HG02588 (cell line): ENCODE measurements at regions not wholly inside any gene's neighbourhood (a gene's known extent, or its start where the extent isn't known, plus 50 kb on each side); places are given as distances from the start of the nearest gene placed in this dataset.
"Not testable (repeated sequence)": the region's sequence is repeated elsewhere in the genome, so short reads cannot be mapped to it uniquely, and the experiment has no call there.

Experiments
- ATAC-seq: cut with Tn5 transposase; IDR thresholded peaks from one replicate; pipeline ENCODE4 v1.9.1; 2021; ENCODE audit warnings: mild to moderate bottlenecking, moderate library complexity; ENCODE audit not compliant: unreplicated experiment

GRCh38 chr15:22240403-22240802, 160.1 kb downstream of the OR4M2 start:
- ATAC-seq, result no peak

GRCh38 chr15:22240986-22241385, 160.7 kb downstream of the OR4M2 start:
- no peak for ATAC-seq

GRCh38 chr15:22241451-22241850, 161.1 kb downstream of the OR4M2 start:
- no peak for ATAC-seq

- ATAC-seq, result not testable (repeated sequence)
Observed at GRCh38 chr15:22242311-22242710, 162.0 kb downstream of the OR4M2 start.

- ATAC-seq, result no peak
Observed at GRCh38 chr15:22243440-22244130, 163.3 kb downstream of the OR4M2 start.

GRCh38 chr15:22249511-22249910, 169.2 kb downstream of the OR4M2 start:
- not testable (repeated sequence) for ATAC-seq

GRCh38 chr15:22250501-22251290, 170.4 kb downstream of the OR4M2 start:
- ATAC-seq, result not testable (repeated sequence)

GRCh38 chr15:22251422-22251821, 171.1 kb downstream of the OR4M2 start:
- no peak for ATAC-seq

- ATAC-seq, result not testable (repeated sequence)
Observed at GRCh38 chr15:22252047-22252446, 171.7 kb downstream of the OR4M2 start.

- ATAC-seq, result not testable (repeated sequence)
Observed at GRCh38 chr15:22252521-22252920, 172.2 kb downstream of the OR4M2 start.

GRCh38 chr15:22253002-22253675, 172.8 kb downstream of the OR4M2 start:
- not testable (repeated sequence) for ATAC-seq

GRCh38 chr15:22253676-22254408, 173.5 kb downstream of the OR4M2 start:
- peak; percentile 86 for ATAC-seq

GRCh38 chr15:22254409-22255045, 174.2 kb downstream of the OR4M2 start:
- peak; percentile 35 for ATAC-seq

GRCh38 chr15:22255606-22256005, 175.3 kb downstream of the OR4M2 start:
- not testable (repeated sequence) for ATAC-seq

- ATAC-seq, result not testable (repeated sequence)
Observed at GRCh38 chr15:22256389-22257046, 176.2 kb downstream of the OR4M2 start.

- ATAC-seq, result no peak
Observed at GRCh38 chr15:22257047-22258008, 177.0 kb downstream of the OR4M2 start.

- ATAC-seq, result no peak
Observed at GRCh38 chr15:22258009-22258397, 177.7 kb downstream of the OR4M2 start.

- no peak for ATAC-seq
Observed at GRCh38 chr15:22258398-22259150, 178.2 kb downstream of the OR4M2 start.
